ENCODE measurements at regions not wholly inside any gene's neighbourhood (a gene's known extent, or its start where the extent isn't known, plus 50 kb on each side); places are given as distances from the start of the nearest gene placed in this dataset.

DNA sequence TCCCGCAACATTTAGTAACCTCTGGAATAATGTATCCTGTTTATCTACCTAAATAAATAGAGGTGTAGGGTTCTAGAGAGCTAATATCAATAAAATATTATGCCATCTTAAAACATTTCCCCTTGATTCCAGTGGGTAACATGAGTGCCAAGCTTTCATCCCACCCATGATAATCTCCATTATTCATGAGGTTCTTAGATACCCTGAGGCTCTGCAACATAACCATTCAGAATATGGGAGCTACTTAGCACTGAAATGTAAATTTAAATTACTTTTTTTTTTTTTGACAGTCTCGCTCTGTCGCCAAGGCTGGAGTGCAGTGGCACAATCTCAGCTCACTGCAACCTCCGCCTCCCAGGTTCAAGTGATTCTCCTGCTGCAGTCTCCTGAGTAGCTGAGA, 832.7 kb downstream of the BRINP3 start:
- no peaks in the 10 kb centered on the region for H3K4me1 ChIP-seq
- H3K9me3 ChIP-seq (replicated peaks), result peaks cover 3% of the 10 kb centered on the region
- DNase-seq, result no peak
- no peaks in the 10 kb centered on the region for H3K27me3 ChIP-seq (ENCODE audit: low read depth)
- TF ChIP-seq, protein P1, sequence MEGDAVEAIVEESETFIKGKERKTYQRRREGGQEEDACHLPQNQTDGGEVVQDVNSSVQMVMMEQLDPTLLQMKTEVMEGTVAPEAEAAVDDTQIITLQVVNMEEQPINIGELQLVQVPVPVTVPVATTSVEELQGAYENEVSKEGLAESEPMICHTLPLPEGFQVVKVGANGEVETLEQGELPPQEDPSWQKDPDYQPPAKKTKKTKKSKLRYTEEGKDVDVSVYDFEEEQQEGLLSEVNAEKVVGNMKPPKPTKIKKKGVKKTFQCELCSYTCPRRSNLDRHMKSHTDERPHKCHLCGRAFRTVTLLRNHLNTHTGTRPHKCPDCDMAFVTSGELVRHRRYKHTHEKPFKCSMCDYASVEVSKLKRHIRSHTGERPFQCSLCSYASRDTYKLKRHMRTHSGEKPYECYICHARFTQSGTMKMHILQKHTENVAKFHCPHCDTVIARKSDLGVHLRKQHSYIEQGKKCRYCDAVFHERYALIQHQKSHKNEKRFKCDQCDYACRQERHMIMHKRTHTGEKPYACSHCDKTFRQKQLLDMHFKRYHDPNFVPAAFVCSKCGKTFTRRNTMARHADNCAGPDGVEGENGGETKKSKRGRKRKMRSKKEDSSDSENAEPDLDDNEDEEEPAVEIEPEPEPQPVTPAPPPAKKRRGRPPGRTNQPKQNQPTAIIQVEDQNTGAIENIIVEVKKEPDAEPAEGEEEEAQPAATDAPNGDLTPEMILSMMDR (IDR thresholded peaks at IDR 0.05; ENCODE audit: borderline replicate concordance), result no peak
- no peaks in the 10 kb centered on the region for H3K36me3 ChIP-seq
- H3K4me3 ChIP-seq, result no peak overlapping the region
- no peak overlapping the region for H3K27ac ChIP-seq (replicated peaks)
- intact Hi-C loops (cut with micrococcal nuclease), result no loop called here

DNA sequence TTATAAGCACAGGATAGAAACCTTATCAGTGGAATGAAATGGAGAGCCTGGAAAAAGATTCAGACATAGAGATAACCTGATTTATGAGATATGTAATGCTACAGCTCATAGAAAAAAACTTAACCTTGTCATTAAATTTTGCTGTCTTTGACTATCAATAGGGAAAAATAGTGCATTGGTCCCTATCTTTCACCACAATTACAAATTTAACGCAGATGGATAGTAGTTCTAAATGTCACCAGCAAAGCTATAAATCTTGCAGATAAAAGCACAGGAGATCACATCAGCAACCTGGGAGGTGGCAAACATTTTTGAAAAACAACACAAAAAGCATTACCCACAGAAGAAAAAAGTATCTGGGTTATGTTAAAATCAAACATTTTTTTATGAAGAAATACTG, 831.6 kb downstream of the BRINP3 start:
- intact Hi-C loops (cut with micrococcal nuclease), result no loop called here
- no peak overlapping the region for H3K4me3 ChIP-seq
- H3K27me3 ChIP-seq (ENCODE audit: low read depth), result no peaks in the 10 kb centered on the region
- peaks cover 3% of the 10 kb centered on the region for H3K9me3 ChIP-seq (replicated peaks)
- no peaks in the 10 kb centered on the region for H3K4me1 ChIP-seq
- H3K36me3 ChIP-seq, result no peaks in the 10 kb centered on the region
- TF ChIP-seq, protein P1 (IDR thresholded peaks at IDR 0.05; ENCODE audit: borderline replicate concordance), result no peak
- DNase-seq, result no peak
- H3K27ac ChIP-seq (replicated peaks), result no peak overlapping the region

GRCh38 chr1:189654906-189655305, 822.8 kb downstream of the BRINP3 start:
- intact Hi-C loops (cut with micrococcal nuclease), result no loop called here
- TF ChIP-seq, protein P1 (IDR thresholded peaks at IDR 0.05; ENCODE audit: borderline replicate concordance), result no peak
- Histone ChIP-seq H3K36me3 (no peaks in the 10 kb centered on the region), H3K27me3 (ENCODE audit: low read depth) (no peaks in the 10 kb centered on the region), H3K4me1 (no peaks in the 10 kb centered on the region), H3K4me3 (no peak overlapping the region), H3K9me3 (replicated peaks) (no peaks in the 10 kb centered on the region), H3K27ac (replicated peaks) (no peak overlapping the region)
- no peak for DNase-seq

DNA sequence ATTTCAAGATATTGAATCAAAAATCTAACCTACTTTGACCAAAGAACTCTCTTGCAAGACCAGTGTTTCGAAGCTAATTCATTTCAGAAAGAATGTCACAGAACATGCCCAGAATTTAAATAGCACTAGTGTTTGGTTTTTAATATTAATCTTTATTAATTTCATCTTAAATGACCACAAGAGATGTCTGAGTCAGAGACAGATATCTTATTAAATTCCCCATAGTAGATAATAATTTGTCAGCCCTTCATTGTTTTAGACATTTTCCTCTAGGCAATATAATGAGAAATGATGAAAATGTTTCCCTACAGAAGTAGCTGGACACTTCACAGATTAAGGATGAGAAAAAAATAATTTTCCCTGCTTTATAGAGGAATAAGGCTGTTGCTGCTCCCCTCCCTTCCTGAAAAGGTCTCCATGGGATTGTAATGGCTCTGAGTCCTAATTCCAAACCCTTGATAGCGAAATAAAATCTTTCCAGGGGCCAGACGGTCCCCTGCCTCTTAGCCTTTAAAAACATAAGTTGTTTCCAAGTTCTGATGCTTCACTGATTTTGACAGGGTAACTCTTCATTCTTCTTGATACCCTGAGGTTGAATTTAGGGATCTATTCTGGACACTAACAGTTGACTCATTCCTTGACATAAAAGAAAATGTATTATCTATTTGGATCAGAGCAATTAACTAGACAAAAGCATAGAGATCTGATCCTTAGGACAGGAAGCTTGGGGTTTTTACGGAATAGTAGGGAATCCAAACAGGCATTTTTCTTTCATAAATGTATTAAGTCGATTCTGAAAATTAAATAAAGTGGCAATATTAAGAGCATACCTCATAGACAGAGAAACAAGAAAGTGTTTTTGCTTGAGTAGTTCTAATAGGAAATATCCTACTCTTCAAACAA, 820.8 kb downstream of the BRINP3 start:
- Histone ChIP-seq H3K9me3 (replicated peaks) (no peaks in the 10 kb centered on the region), H3K36me3 (no peaks in the 10 kb centered on the region), H3K4me1 (no peaks in the 10 kb centered on the region), H3K27me3 (ENCODE audit: low read depth) (no peaks in the 10 kb centered on the region), H3K4me3 (no peak overlapping the region), H3K27ac (replicated peaks) (no peak overlapping the region)
- DNase-seq, result no peak
- intact Hi-C loops (cut with micrococcal nuclease), result no loop called here
- TF ChIP-seq, protein P1 (IDR thresholded peaks at IDR 0.05; ENCODE audit: borderline replicate concordance), result no peak

- TF ChIP-seq, protein P1 (IDR thresholded peaks at IDR 0.05; ENCODE audit: borderline replicate concordance), result no peak
- no peak for DNase-seq
- intact Hi-C loops (cut with micrococcal nuclease), result no loop called here
- H3K9me3 ChIP-seq (replicated peaks), result no peaks in the 10 kb centered on the region
- H3K27me3 ChIP-seq (ENCODE audit: low read depth), result no peaks in the 10 kb centered on the region
- H3K27ac ChIP-seq (replicated peaks), result no peak overlapping the region
- no peaks in the 10 kb centered on the region for H3K4me1 ChIP-seq
- H3K4me3 ChIP-seq, result no peak overlapping the region
- H3K36me3 ChIP-seq, result no peaks in the 10 kb centered on the region
Measured at GRCh38 chr1:189657715-189658114, 819.9 kb downstream of the BRINP3 start.
